OCI-LY1 (cell line): ENCODE measurements at regions not wholly inside any gene's neighbourhood (a gene's known extent, or its start where the extent isn't known, plus 50 kb on each side); places are given as distances from the start of the nearest gene placed in this dataset.

Experiments used
- CTCF ChIP-seq: fragments of 200-600 bp; sonication (generic), shearing (Covaris generic); IDR thresholded peaks from 2 replicates; pipeline ENCODE4 v1.5.1; 2017; ENCODE audit warnings: mild to moderate bottlenecking, antibody characterized with exemption, low read length, moderate library complexity, mixed read lengths
- EZH2 ChIP-seq: fragments of 200-600 bp; sonication (generic), shearing (Covaris generic); IDR thresholded peaks from 2 replicates; pipeline ENCODE4 v1.8.0; 2017; ENCODE audit warnings: borderline replicate concordance, mixed run types, mild to moderate bottlenecking, antibody characterized with exemption, low read length, moderate library complexity, mixed read lengths

GRCh38 chr7:67502929-67503328 is 506.3 kb downstream of the TYW1 start:
- TF ChIP-seq CTCF (no peak), EZH2 (no peak)
